ENCODE measurements at regions not wholly inside any gene's neighbourhood (a gene's known extent, or its start where the extent isn't known, plus 50 kb on each side); places are given as distances from the start of the nearest gene placed in this dataset.

GRCh38 chr5:36755342-36755741, 121.2 kb upstream of the NIPBL start:
- Histone ChIP-seq H4K20me1 (ENCODE audit: insufficient read depth, poor library complexity, severe bottlenecking) (no peaks in the 10 kb centered on the region), H3K4me2 (peak overlapping the region; percentile 15), H2AFZ (no peak overlapping the region), H3K4me3 (no peak overlapping the region), H3K36me3 (replicated peaks; ENCODE audit: insufficient read depth, low read depth) (no peaks in the 10 kb centered on the region), H3K9me3 (ENCODE audit: low read depth) (no peaks in the 10 kb centered on the region), H3K79me2 (no peaks in the 10 kb centered on the region), H3K9me2 (replicated peaks; ENCODE audit: insufficient read depth) (no peaks in the 10 kb centered on the region), H3K4me1 (ENCODE audit: insufficient read depth) (peaks cover 9% of the 10 kb centered on the region), H3K27ac (peak overlapping the region; percentile 79), H3K27me3 (no peaks in the 10 kb centered on the region)
- TF ChIP-seq EZH2 (IDR thresholded peaks at IDR 0.05; ENCODE audit: borderline replicate concordance) (no peak), CTCF (IDR thresholded peaks at IDR 0.05; ENCODE audit: poor library complexity) (no peak), EZH2phosphoT487 (IDR thresholded peaks at IDR 0.05; ENCODE audit: low read depth, severe bottlenecking, unreplicated experiment) (no peak)
- 66% methylated on average over 3 of the region's 3 CpGs for WGBS (ENCODE audit: low lambda C conversion rate, missing lambda C conversion rate)
- DNase-seq (ENCODE audit: low spot score), result no peak

- Histone ChIP-seq H3K27me3 (no peaks in the 10 kb centered on the region), H3K36me3 (replicated peaks; ENCODE audit: insufficient read depth, low read depth) (no peaks in the 10 kb centered on the region), H3K27ac (peak overlapping the region; percentile 79), H3K9me2 (replicated peaks; ENCODE audit: insufficient read depth) (no peaks in the 10 kb centered on the region), H3K9me3 (ENCODE audit: low read depth) (no peaks in the 10 kb centered on the region), H3K79me2 (no peaks in the 10 kb centered on the region), H3K4me3 (no peak overlapping the region), H3K4me2 (peak overlapping the region; percentile 15), H3K4me1 (ENCODE audit: insufficient read depth) (peaks cover 9% of the 10 kb centered on the region), H2AFZ (no peak overlapping the region), H4K20me1 (ENCODE audit: insufficient read depth, poor library complexity, severe bottlenecking) (no peaks in the 10 kb centered on the region)
- DNase-seq (ENCODE audit: low spot score), result peak; percentile 14
- 82% methylated on average over 1 of the region's 1 CpG for whole genome bisulfite sequencing (ENCODE audit: low lambda C conversion rate, missing lambda C conversion rate)
- TF ChIP-seq EZH2phosphoT487 (IDR thresholded peaks at IDR 0.05; ENCODE audit: low read depth, severe bottlenecking, unreplicated experiment) (no peak), EZH2 (IDR thresholded peaks at IDR 0.05; ENCODE audit: borderline replicate concordance) (no peak), CTCF (IDR thresholded peaks at IDR 0.05; ENCODE audit: poor library complexity) (no peak)
These were observed 120.6 kb upstream of the NIPBL start for GRCh38 chr5:36755920-36756488.

- Histone ChIP-seq H3K9me2 (replicated peaks; ENCODE audit: insufficient read depth) (no peaks in the 10 kb centered on the region), H4K20me1 (ENCODE audit: insufficient read depth, poor library complexity, severe bottlenecking) (no peaks in the 10 kb centered on the region), H3K36me3 (replicated peaks; ENCODE audit: insufficient read depth, low read depth) (no peaks in the 10 kb centered on the region), H3K4me3 (no peak overlapping the region), H3K27me3 (no peaks in the 10 kb centered on the region), H3K27ac (peak overlapping the region; percentile 79), H2AFZ (no peak overlapping the region), H3K9me3 (ENCODE audit: low read depth) (no peaks in the 10 kb centered on the region), H3K4me2 (no peak overlapping the region), H3K79me2 (no peaks in the 10 kb centered on the region), H3K4me1 (ENCODE audit: insufficient read depth) (peaks cover 9% of the 10 kb centered on the region)
- WGBS (ENCODE audit: low lambda C conversion rate, missing lambda C conversion rate), result 96% methylated on average over 2 of the region's 2 CpGs
- DNase-seq (ENCODE audit: low spot score), result peak; percentile 41
- TF ChIP-seq EZH2phosphoT487 (IDR thresholded peaks at IDR 0.05; ENCODE audit: low read depth, severe bottlenecking, unreplicated experiment) (no peak), CTCF (IDR thresholded peaks at IDR 0.05; ENCODE audit: poor library complexity) (no peak), EZH2 (IDR thresholded peaks at IDR 0.05; ENCODE audit: borderline replicate concordance) (no peak)
These were observed 119.7 kb upstream of the NIPBL start for GRCh38 chr5:36756848-36757247.
